Prostate gland (tissue), 2 donors: ENCODE measurements at regions not wholly inside any gene's neighbourhood (a gene's known extent, or its start where the extent isn't known, plus 50 kb on each side); places are given as distances from the start of the nearest gene placed in this dataset.

Experiments
- DNase-seq: peaks from one replicate; pipeline ENCODE4 v3.0.0-alpha.2; 2019; ENCODE audit warnings: low spot score
- H3K27ac ChIP-seq, 2 donors: fragments of 200-600 bp; sonication (generic); 2 replicates each; pipeline ENCODE4 v1.5.1; 2017 to 2019
- H3K27me3 ChIP-seq: fragments of 200-600 bp; sonication (generic); replicated peaks from 2 replicates; pipeline ENCODE4 v1.5.1; 2019; ENCODE audit not compliant: insufficient read depth
- H3K36me3 ChIP-seq, 2 donors: fragments of 200-600 bp; sonication (generic); 1 replicate in 1 of 2; 2 replicates in 1 of 2; pipeline versions ENCODE4 v1.5.1 to v1.8.1; 2017 to 2019
- H3K4me1 ChIP-seq: fragments of 200-600 bp; sonication (generic); replicated peaks from 2 replicates; pipeline ENCODE4 v1.5.1; 2019
- H3K4me3 ChIP-seq, 2 donors: fragments of 200-600 bp; sonication (generic); 2 replicates each; pipeline ENCODE4 v1.5.1; 2017 to 2019
- H3K9me3 ChIP-seq: fragments of 200-600 bp; sonication (generic); 2 replicates; pipeline ENCODE4 v1.5.1; 2017
- POLR2A ChIP-seq: fragments of 450-650 bp; IDR thresholded peaks from one replicate; pipeline ENCODE4 v1.6.1; 2016; ENCODE audit warnings: antibody characterized with exemption, mild to moderate bottlenecking
- POLR2AphosphoS5 ChIP-seq: sonication (generic); formaldehyde crosslinking; IDR thresholded peaks from one replicate; pipeline ENCODE4 v1.6.1; 2017; ENCODE audit warnings: antibody characterized with exemption
- whole genome bisulfite sequencing: methylation state at CpG from one replicate; pipeline ENCODE4 v1.1.5; 2018; 5-methylcytosine and 5-hydroxymethylcytosine counted together
- intact Hi-C: fragments of 100-400 bp; cut with DNase I; formaldehyde crosslinking; loops from one replicate; pipeline ENCODE4 v1.14.2; 2022
- TF ChIP-seq, protein P1 (sequence below), 4 experiments: fragments of 200-600 bp in 2 of 4; fragments of 450-650 bp in 2 of 4; sonication (generic) in 2 of 4; IDR thresholded peaks; 1 replicate in 3 of 4; 2 replicates in 1 of 4; pipeline ENCODE4 v1.5.1; 2016 to 2019; ENCODE audit warnings: antibody characterized with exemption in 4 of 4, mild to moderate bottlenecking in 2 of 4, moderate library complexity in 2 of 4

GRCh38 chr3:87900061-87900460 lies 158.7 kb downstream of the CGGBP1 start:
- Histone ChIP-seq H3K36me3 (no peaks in the 10 kb centered on the region), H3K4me3 (no peak overlapping the region), H3K27me3 (no peaks in the 10 kb centered on the region), H3K9me3 (no peaks in the 10 kb centered on the region), H3K27ac (no peak overlapping the region), H3K4me1 (no peaks in the 10 kb centered on the region)
- intact Hi-C loops = no loop called here
- WGBS = 16% methylated on average over 1 of the region's 1 CpG
- DNase-seq = no peak
- no peak for TF ChIP-seq POLR2AphosphoS5
- TF ChIP-seq, protein P1, sequence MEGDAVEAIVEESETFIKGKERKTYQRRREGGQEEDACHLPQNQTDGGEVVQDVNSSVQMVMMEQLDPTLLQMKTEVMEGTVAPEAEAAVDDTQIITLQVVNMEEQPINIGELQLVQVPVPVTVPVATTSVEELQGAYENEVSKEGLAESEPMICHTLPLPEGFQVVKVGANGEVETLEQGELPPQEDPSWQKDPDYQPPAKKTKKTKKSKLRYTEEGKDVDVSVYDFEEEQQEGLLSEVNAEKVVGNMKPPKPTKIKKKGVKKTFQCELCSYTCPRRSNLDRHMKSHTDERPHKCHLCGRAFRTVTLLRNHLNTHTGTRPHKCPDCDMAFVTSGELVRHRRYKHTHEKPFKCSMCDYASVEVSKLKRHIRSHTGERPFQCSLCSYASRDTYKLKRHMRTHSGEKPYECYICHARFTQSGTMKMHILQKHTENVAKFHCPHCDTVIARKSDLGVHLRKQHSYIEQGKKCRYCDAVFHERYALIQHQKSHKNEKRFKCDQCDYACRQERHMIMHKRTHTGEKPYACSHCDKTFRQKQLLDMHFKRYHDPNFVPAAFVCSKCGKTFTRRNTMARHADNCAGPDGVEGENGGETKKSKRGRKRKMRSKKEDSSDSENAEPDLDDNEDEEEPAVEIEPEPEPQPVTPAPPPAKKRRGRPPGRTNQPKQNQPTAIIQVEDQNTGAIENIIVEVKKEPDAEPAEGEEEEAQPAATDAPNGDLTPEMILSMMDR (IDR thresholded peaks at IDR 0.05) = no peak
- TF ChIP-seq POLR2A = no peak

DNA sequence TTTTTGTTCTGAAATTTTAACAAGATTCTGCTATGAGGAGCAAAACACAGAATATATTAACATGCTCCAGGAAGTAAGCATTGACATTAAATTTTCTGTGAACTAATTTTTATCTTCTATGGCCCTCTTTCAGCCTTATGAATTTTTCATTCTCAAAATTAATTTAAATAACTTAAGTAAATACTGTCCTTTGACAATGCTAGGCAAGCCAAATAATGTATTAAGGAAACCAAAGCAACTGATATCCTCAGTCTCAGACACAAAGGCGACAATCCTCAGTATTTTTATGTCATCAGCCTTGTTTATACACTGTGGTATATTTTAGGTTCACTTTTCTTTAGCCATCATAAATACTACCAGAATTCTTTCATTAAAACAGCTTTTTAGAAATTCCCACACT lies 159.8 kb downstream of the CGGBP1 start:
- 90% methylated on average over 1 of the region's 1 CpG for WGBS
- intact Hi-C loops = no loop called here
- no peaks in the 10 kb centered on the region for H3K9me3 ChIP-seq

DNA sequence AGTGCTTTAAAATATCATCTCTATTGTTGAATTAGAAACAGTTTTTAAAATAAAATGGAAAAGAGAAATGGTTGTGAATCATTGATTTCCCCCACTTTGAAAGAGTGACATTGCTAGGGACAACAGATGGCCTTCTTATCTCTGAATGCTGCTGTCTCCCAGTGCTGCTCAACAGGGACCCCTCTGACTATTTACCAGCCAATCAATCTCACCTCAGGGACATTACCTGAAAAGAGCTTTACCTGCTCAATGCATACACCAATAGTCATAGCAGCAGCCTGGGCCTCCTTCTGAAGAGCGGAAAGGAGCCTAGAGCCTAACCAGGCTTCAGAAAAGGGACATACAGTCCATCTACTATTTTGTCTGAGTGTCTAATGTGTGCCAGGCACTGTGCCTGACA lies 162.8 kb downstream of the CGGBP1 start:
- Histone ChIP-seq H3K27ac (no peak overlapping the region), H3K27me3 (no peaks in the 10 kb centered on the region), H3K4me1 (no peaks in the 10 kb centered on the region), H3K9me3 (no peaks in the 10 kb centered on the region), H3K36me3 (no peaks in the 10 kb centered on the region), H3K4me3 (no peak overlapping the region)
- TF ChIP-seq, protein P1 (IDR thresholded peaks at IDR 0.05) = no peak
- TF ChIP-seq POLR2AphosphoS5 (no peak), POLR2A (no peak)
- intact Hi-C loops = no loop called here
- DNase-seq = no peak
- WGBS = 90% methylated on average over 1 of the region's 1 CpG

More for the DNA sequence above, 159.8 kb downstream of the CGGBP1 start:
- Histone ChIP-seq H3K4me3 (no peak overlapping the region), H3K27ac (no peak overlapping the region), H3K4me1 (no peaks in the 10 kb centered on the region), H3K27me3 (no peaks in the 10 kb centered on the region), H3K36me3 (no peaks in the 10 kb centered on the region)
- TF ChIP-seq POLR2A (no peak), POLR2AphosphoS5 (no peak)
- TF ChIP-seq, protein P1 (IDR thresholded peaks at IDR 0.05) = no peak
- DNase-seq = no peak

GRCh38 chr3:87873136-87873535 lies 185.7 kb downstream of the CGGBP1 start:
- H3K4me1 ChIP-seq = no peaks in the 10 kb centered on the region
- H3K27ac ChIP-seq = no peak overlapping the region
- no peaks in the 10 kb centered on the region for H3K36me3 ChIP-seq
- no peaks in the 10 kb centered on the region for H3K9me3 ChIP-seq
- 71% methylated on average over 1 of the region's 1 CpG for WGBS
- no peaks in the 10 kb centered on the region for H3K27me3 ChIP-seq
- no peak for DNase-seq
- no peak overlapping the region for H3K4me3 ChIP-seq
- TF ChIP-seq POLR2AphosphoS5 (no peak), POLR2A (no peak)
- TF ChIP-seq, protein P1 (IDR thresholded peaks at IDR 0.05) = no peak
- intact Hi-C loops = no loop called here

- no peaks in the 10 kb centered on the region for H3K36me3 ChIP-seq
- DNase-seq = no peak
- intact Hi-C loops = no loop called here
- 39% methylated on average over 2 of the region's 2 CpGs for WGBS
- H3K4me1 ChIP-seq = no peaks in the 10 kb centered on the region
- no peaks in the 10 kb centered on the region for H3K27me3 ChIP-seq
- no peak overlapping the region for H3K27ac ChIP-seq
- H3K4me3 ChIP-seq = no peak overlapping the region
- H3K9me3 ChIP-seq = no peaks in the 10 kb centered on the region
- no peak for TF ChIP-seq POLR2AphosphoS5
- TF ChIP-seq, protein P1 (IDR thresholded peaks at IDR 0.05) = no peak
- TF ChIP-seq POLR2A = no peak
These were observed 191.8 kb downstream of the CGGBP1 start for GRCh38 chr3:87867001-87867400.
